DOHH2 (cell line): ENCODE measurements at regions not wholly inside any gene's neighbourhood (a gene's known extent, or its start where the extent isn't known, plus 50 kb on each side); places are given as distances from the start of the nearest gene placed in this dataset.

ENCODE experiments used
- H3F3A ChIP-seq: fragments of 200-600 bp; sonication (generic), shearing (Covaris generic); 2 replicates; pipeline ENCODE4 v1.6.0; 2016; ENCODE audit warnings: antibody characterized with exemption, mild to moderate bottlenecking; ENCODE audit not compliant: control insufficient read depth, insufficient read depth
- H3K27ac ChIP-seq: fragments of 200-600 bp; sonication (generic); 2 replicates; pipeline ENCODE4 v1.5.1; 2014; ENCODE audit warnings: low read depth, mild to moderate bottlenecking, low read length, moderate library complexity
- H3K27me3 ChIP-seq: fragments of 200-600 bp; sonication (generic); 2 replicates; pipeline ENCODE4 v1.6.1; 2014; ENCODE audit warnings: mild to moderate bottlenecking, low read length, mixed read lengths; ENCODE audit not compliant: control insufficient read depth
- H3K36me3 ChIP-seq: fragments of 200-600 bp; sonication (generic); 2 replicates; pipeline ENCODE4 v1.6.1; 2014; ENCODE audit warnings: mild to moderate bottlenecking, low read length, moderate library complexity, mixed read lengths; ENCODE audit not compliant: control insufficient read depth
- H3K4me1 ChIP-seq: fragments of 200-600 bp; sonication (generic); 2 replicates; pipeline ENCODE4 v1.6.1; 2014; ENCODE audit warnings: mild to moderate bottlenecking, low read length, mixed read lengths; ENCODE audit not compliant: control insufficient read depth
- H3K4me2 ChIP-seq: fragments of 200-600 bp; sonication (generic); 2 replicates; pipeline ENCODE4 v1.6.0; 2014; ENCODE audit warnings: mild to moderate bottlenecking, low read length, moderate library complexity
- H3K4me3 ChIP-seq: fragments of 200-600 bp; sonication (generic); 2 replicates; pipeline ENCODE4 v1.5.1; 2014; ENCODE audit warnings: mild to moderate bottlenecking, low read length, mixed read lengths
- H3K79me2 ChIP-seq: fragments of 200-600 bp; sonication (generic); 2 replicates; pipeline ENCODE4 v1.6.1; 2014; ENCODE audit warnings: mild to moderate bottlenecking, low read length, mixed read lengths; ENCODE audit not compliant: control insufficient read depth
- H3K9me2 ChIP-seq: fragments of 200-600 bp; sonication (generic); replicated peaks from 2 replicates; pipeline ENCODE4 v1.6.1; 2014; ENCODE audit warnings: mild to moderate bottlenecking, low read length, mixed read lengths; ENCODE audit not compliant: control insufficient read depth
- H3K9me3 ChIP-seq: fragments of 200-600 bp; sonication (generic); 2 replicates; pipeline ENCODE4 v1.6.1; 2014; ENCODE audit warnings: antibody characterized with exemption, low read length, mixed read lengths; ENCODE audit not compliant: control insufficient read depth, insufficient read depth
- H4K20me1 ChIP-seq: fragments of 200-600 bp; sonication (generic); 2 replicates; pipeline ENCODE4 v1.6.0; 2014; ENCODE audit warnings: low read depth, mild to moderate bottlenecking, antibody characterized with exemption, low read length, moderate library complexity; ENCODE audit not compliant: control insufficient read depth, insufficient read depth
- CTCF ChIP-seq: fragments of 200-600 bp; sonication (generic); IDR thresholded peaks from one replicate; pipeline ENCODE4 v1.5.1; 2014; ENCODE audit warnings: antibody characterized with exemption, mild to moderate bottlenecking, low read depth, low read length; ENCODE audit not compliant: poor library complexity, severe bottlenecking
- EZH2phosphoT487 ChIP-seq: fragments of 200-600 bp; sonication (generic); IDR thresholded peaks from 2 replicates; pipeline ENCODE4 v1.6.1; 2017; ENCODE audit warnings: borderline replicate concordance, mild to moderate bottlenecking, antibody characterized with exemption, low read length, moderate library complexity, mixed read lengths

DNA sequence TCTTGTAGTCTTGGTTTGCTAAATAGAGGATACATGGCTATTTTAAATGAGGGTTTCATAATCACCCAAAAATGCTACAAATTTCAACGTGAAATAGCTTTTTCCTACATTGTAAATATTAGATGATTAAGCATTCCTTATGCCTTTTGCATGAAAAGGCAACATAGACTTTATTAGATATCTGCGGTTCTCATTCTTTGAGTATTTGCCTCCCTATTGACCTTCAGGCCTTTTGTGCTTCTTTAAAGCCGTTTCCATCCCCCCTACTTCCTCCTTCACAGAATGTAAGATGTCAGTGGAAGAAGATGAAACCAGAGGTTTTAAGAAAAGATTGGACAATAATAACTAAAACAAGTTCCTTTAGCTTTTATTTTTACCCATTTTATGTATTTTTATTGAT lies 144.1 kb downstream of the UBE2E3 start:
- Histone ChIP-seq H3K27ac (no peak overlapping the region), H3K9me3 (no peaks in the 10 kb centered on the region), H3K4me2 (no peak overlapping the region), H3K79me2 (no peaks in the 10 kb centered on the region), H3K27me3 (no peaks in the 10 kb centered on the region), H3K4me1 (no peaks in the 10 kb centered on the region), H3K4me3 (no peak overlapping the region), H3K9me2 (no peaks in the 10 kb centered on the region), H3F3A (no peaks in the 10 kb centered on the region), H4K20me1 (no peaks in the 10 kb centered on the region), H3K36me3 (no peaks in the 10 kb centered on the region)
- TF ChIP-seq CTCF: no peak
- TF ChIP-seq EZH2phosphoT487: no peak

DNA sequence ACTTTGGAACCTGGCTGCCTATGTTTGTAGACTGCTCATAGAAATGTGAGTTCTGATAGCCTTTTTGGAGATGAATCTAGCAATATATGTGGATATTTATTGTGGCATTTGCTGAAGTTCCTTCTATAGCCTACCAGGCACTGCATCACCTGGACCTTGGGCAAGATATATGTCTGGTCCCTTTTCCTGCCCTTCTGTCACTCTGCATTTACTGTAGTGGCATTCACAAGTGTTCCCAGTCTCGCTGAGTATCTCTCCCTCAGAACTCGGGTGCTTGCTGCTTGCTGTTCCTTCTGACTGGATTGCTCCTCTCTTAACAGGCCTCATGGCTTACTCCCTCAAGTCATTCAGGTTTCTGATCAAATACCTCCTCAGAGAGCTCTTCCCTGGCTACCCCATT lies 145.0 kb downstream of the UBE2E3 start:
- Histone ChIP-seq H3K36me3 (no peaks in the 10 kb centered on the region), H3K4me3 (no peak overlapping the region), H3K4me2 (no peak overlapping the region), H3F3A (no peaks in the 10 kb centered on the region), H3K27ac (no peak overlapping the region), H3K4me1 (no peaks in the 10 kb centered on the region), H4K20me1 (no peaks in the 10 kb centered on the region), H3K27me3 (no peaks in the 10 kb centered on the region), H3K79me2 (no peaks in the 10 kb centered on the region), H3K9me3 (no peaks in the 10 kb centered on the region), H3K9me2 (no peaks in the 10 kb centered on the region)
- TF ChIP-seq EZH2phosphoT487 (no peak), CTCF (no peak)

DNA sequence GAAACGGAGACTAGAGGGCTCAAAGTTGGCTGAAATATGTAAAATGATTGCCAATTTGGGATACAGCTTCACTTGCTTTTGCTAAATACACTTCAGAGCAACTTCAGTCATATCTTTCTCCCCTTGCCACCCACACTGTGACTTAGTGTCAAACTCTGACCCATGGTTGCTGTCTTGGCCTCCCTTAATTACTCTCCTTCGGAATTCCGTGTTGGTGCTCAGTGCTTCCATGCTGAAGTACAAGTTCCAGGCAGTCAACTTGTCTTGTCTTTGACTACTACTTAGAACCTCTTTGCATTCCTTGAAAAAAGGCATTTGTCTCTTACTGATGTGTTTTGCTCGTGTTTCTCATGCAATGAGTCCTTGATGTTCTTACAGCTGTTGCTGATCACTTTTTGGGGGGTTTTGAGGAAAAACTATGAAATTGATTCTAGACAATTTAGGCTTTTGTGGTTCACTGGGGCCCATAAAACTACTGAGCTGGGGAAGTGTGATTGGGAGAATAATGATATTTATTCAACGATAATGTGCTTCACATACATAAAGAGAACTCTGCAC lies 146.0 kb downstream of the UBE2E3 start:
- Histone ChIP-seq H3K79me2 (no peaks in the 10 kb centered on the region), H3K4me2 (no peak overlapping the region), H3K4me3 (no peak overlapping the region), H4K20me1 (no peaks in the 10 kb centered on the region), H3K9me2 (no peaks in the 10 kb centered on the region), H3F3A (no peaks in the 10 kb centered on the region), H3K27ac (no peak overlapping the region), H3K27me3 (no peaks in the 10 kb centered on the region), H3K4me1 (no peaks in the 10 kb centered on the region), H3K9me3 (no peaks in the 10 kb centered on the region), H3K36me3 (no peaks in the 10 kb centered on the region)
- no peak for TF ChIP-seq CTCF
- no peak for TF ChIP-seq EZH2phosphoT487

- H3K27ac ChIP-seq: no peak overlapping the region
- H4K20me1 ChIP-seq: no peaks in the 10 kb centered on the region
- H3K27me3 ChIP-seq: no peaks in the 10 kb centered on the region
- H3K9me2 ChIP-seq: no peaks in the 10 kb centered on the region
- H3F3A ChIP-seq: no peaks in the 10 kb centered on the region
- H3K9me3 ChIP-seq: no peaks in the 10 kb centered on the region
- H3K4me2 ChIP-seq: no peak overlapping the region
- H3K36me3 ChIP-seq: no peaks in the 10 kb centered on the region
- no peaks in the 10 kb centered on the region for H3K79me2 ChIP-seq
- no peak for TF ChIP-seq CTCF
- TF ChIP-seq EZH2phosphoT487: no peak
- no peak overlapping the region for H3K4me3 ChIP-seq
- H3K4me1 ChIP-seq: no peaks in the 10 kb centered on the region
These were observed 147.8 kb downstream of the UBE2E3 start for GRCh38 chr2:181128199-181128598.
